ENCODE measurements at regions not wholly inside any gene's neighbourhood (a gene's known extent, or its start where the extent isn't known, plus 50 kb on each side); places are given as distances from the start of the nearest gene placed in this dataset.
"Not testable (repeated sequence)": the region's sequence is repeated elsewhere in the genome, so short reads cannot be mapped to it uniquely, and the experiment has no call there.

- Histone ChIP-seq H3K4me3 (ENCODE audit: low read depth in 1 of 2, low read length in 2 of 2) (no peak overlapping the region), H3K36me3 (ENCODE audit: control insufficient read depth in 1 of 2, insufficient read depth in 2 of 2, low read length in 2 of 2) (no peaks in the 10 kb centered on the region), H3K4me1 (ENCODE audit: control insufficient read depth in 1 of 2, insufficient read depth in 2 of 2, low read length in 2 of 2) (no peaks in the 10 kb centered on the region), H3K27ac (ENCODE audit: low read depth, low read length) (no peak overlapping the region), H3K9me3 (ENCODE audit: control insufficient read depth in 1 of 2, low read length in 2 of 2) (peaks cover 7 to 9% of the 10 kb centered on the region in 2 donors), H3K27me3 (ENCODE audit: control insufficient read depth in 1 of 2, insufficient read depth in 2 of 2, low read length in 2 of 2) (no peaks in the 10 kb centered on the region), H3K9ac (ENCODE audit: low read depth in 1 of 2, low read length in 2 of 2) (no peak overlapping the region)
Measured at GRCh38 chrY:10627116-10627515, 1099.4 kb downstream of the TSPY10 start.

- not testable (repeated sequence) for H3K27me3 ChIP-seq (ENCODE audit: control insufficient read depth in 1 of 2, insufficient read depth in 2 of 2, low read length in 2 of 2); H3K9ac ChIP-seq (ENCODE audit: low read depth in 1 of 2, low read length in 2 of 2); H3K36me3 ChIP-seq (ENCODE audit: control insufficient read depth in 1 of 2, insufficient read depth in 2 of 2, low read length in 2 of 2); H3K4me3 ChIP-seq (ENCODE audit: low read depth in 1 of 2, low read length in 2 of 2); H3K4me1 ChIP-seq (ENCODE audit: control insufficient read depth in 1 of 2, insufficient read depth in 2 of 2, low read length in 2 of 2); H3K27ac ChIP-seq (ENCODE audit: low read depth, low read length)
- H3K9me3 ChIP-seq (ENCODE audit: control insufficient read depth in 1 of 2, low read length in 2 of 2): peaks cover 12 to 18% of the 10 kb centered on the region in 2 donors
Measured at GRCh38 chrY:10648813-10649212, 1121.1 kb downstream of the TSPY10 start.

GRCh38 chrY:10657120-10657519 lies 1129.4 kb downstream of the TSPY10 start:
- peaks cover 45 to 60% of the 10 kb centered on the region in 2 donors for H3K9me3 ChIP-seq (ENCODE audit: control insufficient read depth in 1 of 2, low read length in 2 of 2)
- H3K4me1 ChIP-seq (ENCODE audit: control insufficient read depth in 1 of 2, insufficient read depth in 2 of 2, low read length in 2 of 2); H3K36me3 ChIP-seq (ENCODE audit: control insufficient read depth in 1 of 2, insufficient read depth in 2 of 2, low read length in 2 of 2); H3K27me3 ChIP-seq (ENCODE audit: control insufficient read depth in 1 of 2, insufficient read depth in 2 of 2, low read length in 2 of 2); H3K9ac ChIP-seq (ENCODE audit: low read depth in 1 of 2, low read length in 2 of 2); H3K4me3 ChIP-seq (ENCODE audit: low read depth in 1 of 2, low read length in 2 of 2); H3K27ac ChIP-seq (ENCODE audit: low read depth, low read length): not testable (repeated sequence)

GRCh38 chrY:10666785-10667184 lies 1139.1 kb downstream of the TSPY10 start:
- Histone ChIP-seq H3K9me3 (ENCODE audit: control insufficient read depth in 1 of 2, low read length in 2 of 2) (peaks cover 38% of the 10 kb centered on the region in 2 donors), H3K27me3 (ENCODE audit: control insufficient read depth in 1 of 2, insufficient read depth in 2 of 2, low read length in 2 of 2) (no peaks in the 10 kb centered on the region), H3K27ac (ENCODE audit: low read depth, low read length) (no peak overlapping the region), H3K9ac (ENCODE audit: low read depth in 1 of 2, low read length in 2 of 2) (no peak overlapping the region), H3K4me1 (ENCODE audit: control insufficient read depth in 1 of 2, insufficient read depth in 2 of 2, low read length in 2 of 2) (no peaks in the 10 kb centered on the region), H3K4me3 (ENCODE audit: low read depth in 1 of 2, low read length in 2 of 2) (no peak overlapping the region), H3K36me3 (ENCODE audit: control insufficient read depth in 1 of 2, insufficient read depth in 2 of 2, low read length in 2 of 2) (no peaks in the 10 kb centered on the region)

GRCh38 chrY:10686414-10686813 lies 1158.7 kb downstream of the TSPY10 start:
- no peak overlapping the region for H3K9ac ChIP-seq (ENCODE audit: low read depth in 1 of 2, low read length in 2 of 2)
- H3K9me3 ChIP-seq (ENCODE audit: control insufficient read depth in 1 of 2, low read length in 2 of 2): peaks cover 25 to 36% of the 10 kb centered on the region in 2 donors
- H3K27me3 ChIP-seq (ENCODE audit: control insufficient read depth in 1 of 2, insufficient read depth in 2 of 2, low read length in 2 of 2): no peaks in the 10 kb centered on the region
- no peak overlapping the region for H3K4me3 ChIP-seq (ENCODE audit: low read depth in 1 of 2, low read length in 2 of 2)
- no peaks in the 10 kb centered on the region for H3K4me1 ChIP-seq (ENCODE audit: control insufficient read depth in 1 of 2, insufficient read depth in 2 of 2, low read length in 2 of 2)
- H3K27ac ChIP-seq (ENCODE audit: low read depth, low read length): no peak overlapping the region
- H3K36me3 ChIP-seq (ENCODE audit: control insufficient read depth in 1 of 2, insufficient read depth in 2 of 2, low read length in 2 of 2): no peaks in the 10 kb centered on the region

Measured in duodenal mucosa (tissue), 2 donors.